DMS153 (cell line): ENCODE measurements at regions not wholly inside any gene's neighbourhood (a gene's known extent, or its start where the extent isn't known, plus 50 kb on each side); places are given as distances from the start of the nearest gene placed in this dataset.
"Not testable (repeated sequence)": the region's sequence is repeated elsewhere in the genome, so short reads cannot be mapped to it uniquely, and the experiment has no call there.

Experiments used
- DNase-seq: peaks from one replicate; lab custom pipeline; 2025; lab: John Stamatoyannopoulos, UW

- no peak for DNase-seq
Measured at GRCh38 chr11:37322333-37323194, 724.5 kb upstream of the RAG2 start.

GRCh38 chr11:37320921-37321320 lies 722.9 kb upstream of the RAG2 start:
- no peak for DNase-seq

GRCh38 chr11:37317803-37318202 lies 719.8 kb upstream of the RAG2 start:
- no peak for DNase-seq

- DNase-seq, result no peak
Measured at GRCh38 chr11:37313266-37313665, 715.2 kb upstream of the RAG2 start.

GRCh38 chr11:37306563-37306962 lies 708.5 kb upstream of the RAG2 start:
- no peak for DNase-seq

- DNase-seq, result not testable (repeated sequence)
Measured at GRCh38 chr11:37301405-37301804, 703.4 kb upstream of the RAG2 start.

GRCh38 chr11:37298173-37298572 lies 700.1 kb upstream of the RAG2 start:
- DNase-seq, result no peak

GRCh38 chr11:37286890-37287289 lies 688.9 kb upstream of the RAG2 start:
- DNase-seq, result no peak

GRCh38 chr11:37282367-37282766 lies 684.3 kb upstream of the RAG2 start:
- no peak for DNase-seq

- no peak for DNase-seq
Measured at GRCh38 chr11:37280200-37280599, 682.2 kb upstream of the RAG2 start.

- no peak for DNase-seq
Measured at GRCh38 chr11:37277896-37278465, 679.9 kb upstream of the RAG2 start.

- DNase-seq, result no peak
Measured at GRCh38 chr11:37264783-37265182, 666.7 kb upstream of the RAG2 start.

- no peak for DNase-seq
Measured at GRCh38 chr11:37264060-37264459, 666.0 kb upstream of the RAG2 start.

- not testable (repeated sequence) for DNase-seq
Measured at GRCh38 chr11:37263467-37263866, 665.4 kb upstream of the RAG2 start.

- no peak for DNase-seq
Measured at GRCh38 chr11:37259734-37260133, 661.7 kb upstream of the RAG2 start.

GRCh38 chr11:37248145-37248544 lies 650.1 kb upstream of the RAG2 start:
- no peak for DNase-seq

- not testable (repeated sequence) for DNase-seq
Measured at GRCh38 chr11:37246092-37246491, 648.1 kb upstream of the RAG2 start.

- DNase-seq, result no peak
Measured at GRCh38 chr11:37230865-37231264, 632.8 kb upstream of the RAG2 start.

- DNase-seq, result no peak
Measured at GRCh38 chr11:37223962-37224361, 625.9 kb upstream of the RAG2 start.

GRCh38 chr11:37203006-37203405 lies 605.0 kb upstream of the RAG2 start:
- DNase-seq, result no peak

GRCh38 chr11:37199082-37199481 lies 601.0 kb upstream of the RAG2 start:
- DNase-seq, result no peak

- DNase-seq, result no peak
Measured at GRCh38 chr11:37184326-37184725, 586.3 kb upstream of the RAG2 start.

GRCh38 chr11:37182031-37182430 lies 584.0 kb upstream of the RAG2 start:
- no peak for DNase-seq

GRCh38 chr11:37177721-37178120 lies 579.7 kb upstream of the RAG2 start:
- no peak for DNase-seq
